ENCODE measurements at regions not wholly inside any gene's neighbourhood (a gene's known extent, or its start where the extent isn't known, plus 50 kb on each side); places are given as distances from the start of the nearest gene placed in this dataset.

DNA sequence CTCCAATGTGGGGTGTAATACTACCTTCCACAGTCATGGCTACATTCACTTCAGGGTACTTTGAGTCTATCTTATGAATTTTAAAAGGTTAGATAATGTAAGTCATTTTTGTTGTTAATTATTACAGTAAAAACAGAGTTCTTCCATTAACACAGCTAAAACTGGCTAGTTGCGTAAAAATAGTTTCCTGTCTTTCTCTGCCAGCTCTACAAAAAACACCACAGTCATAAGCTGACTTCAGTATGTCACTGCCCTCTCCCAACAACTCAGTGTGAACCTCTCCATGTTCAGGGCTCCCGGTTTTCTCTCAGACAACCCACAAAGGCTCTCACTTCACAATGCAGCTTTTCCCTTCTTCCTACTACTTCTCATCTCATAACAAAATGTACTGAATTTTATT lies 84.8 kb upstream of the ITGA1 start:
- no peak for DNase-seq
- ChIA-PET CTCF (interaction anchor here (1.2 kb wide), 1 partner anchor 9 kb away, joined by 4 read pairs; no protein-coding TSS in a partner anchor), POLR2A (no interaction called here)

More for the DNA sequence above, 84.8 kb upstream of the ITGA1 start:
- H3K79me2 ChIP-seq (ENCODE audit: insufficient read depth) = no peaks in the 10 kb centered on the region
- H3K4me1 ChIP-seq (ENCODE audit: control insufficient read depth in 1 of 2, insufficient read depth in 2 of 2, low read depth in 1 of 2, low read length in 1 of 2) = peaks cover under 1 to 4% of the 10 kb centered on the region in 2 experiments; a peak in 2 of 4 replicates
- TF ChIP-seq ELF1 (IDR thresholded peaks at IDR 0.05) (no peak), NFIC (IDR thresholded peaks at IDR 0.05; ENCODE audit: borderline replicate concordance) (no peak), MEF2A (IDR thresholded peaks at IDR 0.05; ENCODE audit: borderline replicate concordance, low read depth) (no peak), EP300 (IDR thresholded peaks at IDR 0.05; ENCODE audit: borderline replicate concordance in 1 of 2, low read depth in 1 of 2, low read length in 1 of 2) (no peak), CHD2 (IDR thresholded peaks at IDR 0.05; ENCODE audit: low read length, partially characterized antibody) (no peak), SMC3 (IDR thresholded peaks at IDR 0.05; ENCODE audit: low read depth, low read length) (no peak), RCOR1 (IDR thresholded peaks at IDR 0.05; ENCODE audit: low read length) (no peak), GATA2 (CRISPR knock-in tag; IDR thresholded peaks at IDR 0.05) (no peak), MXI1 (IDR thresholded peaks at IDR 0.05; ENCODE audit: low read depth, low read length) (no peak), RFX5 (IDR thresholded peaks at IDR 0.05; ENCODE audit: low read length) (no peak), FOXM1 (IDR thresholded peaks at IDR 0.05; ENCODE audit: low read depth) (no peak), NRF1 (IDR thresholded peaks at IDR 0.05; ENCODE audit: low read depth, low read length) (no peak), FOXJ3 (CRISPR knock-in tag; IDR thresholded peaks at IDR 0.05) (no peak)
- TF ChIP-seq, protein P1, sequence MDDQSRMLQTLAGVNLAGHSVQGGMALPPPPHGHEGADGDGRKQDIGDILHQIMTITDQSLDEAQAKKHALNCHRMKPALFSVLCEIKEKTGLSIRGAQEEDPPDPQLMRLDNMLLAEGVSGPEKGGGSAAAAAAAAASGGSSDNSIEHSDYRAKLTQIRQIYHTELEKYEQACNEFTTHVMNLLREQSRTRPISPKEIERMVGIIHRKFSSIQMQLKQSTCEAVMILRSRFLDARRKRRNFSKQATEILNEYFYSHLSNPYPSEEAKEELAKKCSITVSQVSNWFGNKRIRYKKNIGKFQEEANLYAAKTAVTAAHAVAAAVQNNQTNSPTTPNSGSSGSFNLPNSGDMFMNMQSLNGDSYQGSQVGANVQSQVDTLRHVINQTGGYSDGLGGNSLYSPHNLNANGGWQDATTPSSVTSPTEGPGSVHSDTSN (IDR thresholded peaks at IDR 0.05) = no peak
- TF ChIP-seq, protein P2, sequence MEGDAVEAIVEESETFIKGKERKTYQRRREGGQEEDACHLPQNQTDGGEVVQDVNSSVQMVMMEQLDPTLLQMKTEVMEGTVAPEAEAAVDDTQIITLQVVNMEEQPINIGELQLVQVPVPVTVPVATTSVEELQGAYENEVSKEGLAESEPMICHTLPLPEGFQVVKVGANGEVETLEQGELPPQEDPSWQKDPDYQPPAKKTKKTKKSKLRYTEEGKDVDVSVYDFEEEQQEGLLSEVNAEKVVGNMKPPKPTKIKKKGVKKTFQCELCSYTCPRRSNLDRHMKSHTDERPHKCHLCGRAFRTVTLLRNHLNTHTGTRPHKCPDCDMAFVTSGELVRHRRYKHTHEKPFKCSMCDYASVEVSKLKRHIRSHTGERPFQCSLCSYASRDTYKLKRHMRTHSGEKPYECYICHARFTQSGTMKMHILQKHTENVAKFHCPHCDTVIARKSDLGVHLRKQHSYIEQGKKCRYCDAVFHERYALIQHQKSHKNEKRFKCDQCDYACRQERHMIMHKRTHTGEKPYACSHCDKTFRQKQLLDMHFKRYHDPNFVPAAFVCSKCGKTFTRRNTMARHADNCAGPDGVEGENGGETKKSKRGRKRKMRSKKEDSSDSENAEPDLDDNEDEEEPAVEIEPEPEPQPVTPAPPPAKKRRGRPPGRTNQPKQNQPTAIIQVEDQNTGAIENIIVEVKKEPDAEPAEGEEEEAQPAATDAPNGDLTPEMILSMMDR (IDR thresholded peaks at IDR 0.05) = no peak
- TF ChIP-seq, protein P3, sequence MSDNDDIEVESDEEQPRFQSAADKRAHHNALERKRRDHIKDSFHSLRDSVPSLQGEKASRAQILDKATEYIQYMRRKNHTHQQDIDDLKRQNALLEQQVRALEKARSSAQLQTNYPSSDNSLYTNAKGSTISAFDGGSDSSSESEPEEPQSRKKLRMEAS (IDR thresholded peaks at IDR 0.05; ENCODE audit: low read depth) = no peak
- TF ChIP-seq, protein P4, sequence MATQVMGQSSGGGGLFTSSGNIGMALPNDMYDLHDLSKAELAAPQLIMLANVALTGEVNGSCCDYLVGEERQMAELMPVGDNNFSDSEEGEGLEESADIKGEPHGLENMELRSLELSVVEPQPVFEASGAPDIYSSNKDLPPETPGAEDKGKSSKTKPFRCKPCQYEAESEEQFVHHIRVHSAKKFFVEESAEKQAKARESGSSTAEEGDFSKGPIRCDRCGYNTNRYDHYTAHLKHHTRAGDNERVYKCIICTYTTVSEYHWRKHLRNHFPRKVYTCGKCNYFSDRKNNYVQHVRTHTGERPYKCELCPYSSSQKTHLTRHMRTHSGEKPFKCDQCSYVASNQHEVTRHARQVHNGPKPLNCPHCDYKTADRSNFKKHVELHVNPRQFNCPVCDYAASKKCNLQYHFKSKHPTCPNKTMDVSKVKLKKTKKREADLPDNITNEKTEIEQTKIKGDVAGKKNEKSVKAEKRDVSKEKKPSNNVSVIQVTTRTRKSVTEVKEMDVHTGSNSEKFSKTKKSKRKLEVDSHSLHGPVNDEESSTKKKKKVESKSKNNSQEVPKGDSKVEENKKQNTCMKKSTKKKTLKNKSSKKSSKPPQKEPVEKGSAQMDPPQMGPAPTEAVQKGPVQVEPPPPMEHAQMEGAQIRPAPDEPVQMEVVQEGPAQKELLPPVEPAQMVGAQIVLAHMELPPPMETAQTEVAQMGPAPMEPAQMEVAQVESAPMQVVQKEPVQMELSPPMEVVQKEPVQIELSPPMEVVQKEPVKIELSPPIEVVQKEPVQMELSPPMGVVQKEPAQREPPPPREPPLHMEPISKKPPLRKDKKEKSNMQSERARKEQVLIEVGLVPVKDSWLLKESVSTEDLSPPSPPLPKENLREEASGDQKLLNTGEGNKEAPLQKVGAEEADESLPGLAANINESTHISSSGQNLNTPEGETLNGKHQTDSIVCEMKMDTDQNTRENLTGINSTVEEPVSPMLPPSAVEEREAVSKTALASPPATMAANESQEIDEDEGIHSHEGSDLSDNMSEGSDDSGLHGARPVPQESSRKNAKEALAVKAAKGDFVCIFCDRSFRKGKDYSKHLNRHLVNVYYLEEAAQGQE (IDR thresholded peaks at IDR 0.05; ENCODE audit: low read depth, low read length) = no peak
- TF ChIP-seq, protein P5, sequence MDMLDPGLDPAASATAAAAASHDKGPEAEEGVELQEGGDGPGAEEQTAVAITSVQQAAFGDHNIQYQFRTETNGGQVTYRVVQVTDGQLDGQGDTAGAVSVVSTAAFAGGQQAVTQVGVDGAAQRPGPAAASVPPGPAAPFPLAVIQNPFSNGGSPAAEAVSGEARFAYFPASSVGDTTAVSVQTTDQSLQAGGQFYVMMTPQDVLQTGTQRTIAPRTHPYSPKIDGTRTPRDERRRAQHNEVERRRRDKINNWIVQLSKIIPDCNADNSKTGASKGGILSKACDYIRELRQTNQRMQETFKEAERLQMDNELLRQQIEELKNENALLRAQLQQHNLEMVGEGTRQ (IDR thresholded peaks at IDR 0.05; ENCODE audit: borderline replicate concordance, low read depth, low read length) = no peak
- TF ChIP-seq, protein P6, sequence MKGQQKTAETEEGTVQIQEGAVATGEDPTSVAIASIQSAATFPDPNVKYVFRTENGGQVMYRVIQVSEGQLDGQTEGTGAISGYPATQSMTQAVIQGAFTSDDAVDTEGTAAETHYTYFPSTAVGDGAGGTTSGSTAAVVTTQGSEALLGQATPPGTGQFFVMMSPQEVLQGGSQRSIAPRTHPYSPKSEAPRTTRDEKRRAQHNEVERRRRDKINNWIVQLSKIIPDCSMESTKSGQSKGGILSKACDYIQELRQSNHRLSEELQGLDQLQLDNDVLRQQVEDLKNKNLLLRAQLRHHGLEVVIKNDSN (IDR thresholded peaks at IDR 0.05; ENCODE audit: borderline replicate concordance, low read depth) = no peak
- H3K4me2 ChIP-seq = no peak overlapping the region
- peak overlapping the region; percentile 73 for H2AFZ ChIP-seq (ENCODE audit: low read depth)
- no peaks in the 10 kb centered on the region for H3F3A ChIP-seq (replicated peaks; ENCODE audit: insufficient read depth)
- 91% methylated on average over 2 of the region's 2 CpGs for WGBS (ENCODE audit: low lambda C conversion rate)
- no peak overlapping the region for H3K27ac ChIP-seq (ENCODE audit: low read depth in 2 of 2, low read length in 1 of 2)
- no peak overlapping the region for H3K4me3 ChIP-seq (ENCODE audit: low read depth in 2 of 2, low read length in 1 of 2)
- H3K27me3 ChIP-seq (ENCODE audit: insufficient read depth) = no peaks in the 10 kb centered on the region
- no peaks in the 10 kb centered on the region for H3K9me3 ChIP-seq
- no peaks in the 10 kb centered on the region for H3K9me2 ChIP-seq
- no peaks in the 10 kb centered on the region for H4K20me1 ChIP-seq (ENCODE audit: insufficient read depth)
- H3K36me3 ChIP-seq (replicated peaks in 1 of 2; ENCODE audit: control insufficient read depth in 1 of 2, insufficient read depth in 2 of 2, low read length in 1 of 2) = no peaks in the 10 kb centered on the region
- H3K9ac ChIP-seq = no peak overlapping the region
